Dermis microvascular lymphatic vessel endothelial cell (primary cell): ENCODE measurements at regions not wholly inside any gene's neighbourhood (a gene's known extent, or its start where the extent isn't known, plus 50 kb on each side); places are given as distances from the start of the nearest gene placed in this dataset.
A peak's percentile ranks its signal among the peaks of the same experiment; 100 is the strongest.

Source experiments
- DNase-seq, 2 donors: peaks; one replicate each; pipeline versions ENCODE4 v3.0.0 to v3.0.0-alpha.2; 2010; ENCODE audit warnings: low read depth in 2 of 2

GRCh38 chr1:226461087-226461486 is 53.2 kb upstream of the PARP1 start:
- DNase-seq: no peak

GRCh38 chr1:226463925-226464586 is 56.2 kb upstream of the PARP1 start:
- DNase-seq: no peak

- DNase-seq: peak; percentile 10 to 25
Observed at GRCh38 chr1:226464587-226464971, 56.7 kb upstream of the PARP1 start.

GRCh38 chr1:226466296-226466695 is 58.4 kb upstream of the PARP1 start:
- no peak for DNase-seq

- DNase-seq: no peak
Observed at GRCh38 chr1:226467443-226467842, 59.5 kb upstream of the PARP1 start.

GRCh38 chr1:226470921-226471866 is 63.3 kb upstream of the PARP1 start:
- no peak for DNase-seq

GRCh38 chr1:226473325-226473724 is 65.4 kb upstream of the PARP1 start:
- DNase-seq: no peak

GRCh38 chr1:226474041-226474440 is 66.1 kb upstream of the PARP1 start:
- no peak for DNase-seq

GRCh38 chr1:226474443-226475141 is 66.7 kb upstream of the PARP1 start:
- DNase-seq: no peak

GRCh38 chr1:226475142-226475511 is 67.2 kb upstream of the PARP1 start:
- DNase-seq: no peak

- no peak for DNase-seq
Observed at GRCh38 chr1:226476066-226476465, 68.2 kb upstream of the PARP1 start.

GRCh38 chr1:226476648-226477319 is 68.9 kb upstream of the PARP1 start:
- no peak for DNase-seq

- no peak for DNase-seq
Observed at GRCh38 chr1:226479474-226479873, 69.1 kb upstream of the STUM start.

GRCh38 chr1:226480461-226480860 is 68.1 kb upstream of the STUM start:
- no peak for DNase-seq

- DNase-seq: no peak
Observed at GRCh38 chr1:226481133-226481532, 67.4 kb upstream of the STUM start.

- no peak for DNase-seq
Observed at GRCh38 chr1:226482196-226482595, 66.4 kb upstream of the STUM start.

GRCh38 chr1:226482975-226483700 is 65.4 kb upstream of the STUM start:
- DNase-seq: no peak

GRCh38 chr1:226485192-226485591 is 63.4 kb upstream of the STUM start:
- no peak for DNase-seq

- no peak for DNase-seq
Observed at GRCh38 chr1:226486161-226486560, 62.4 kb upstream of the STUM start.

GRCh38 chr1:226487921-226488320 is 60.6 kb upstream of the STUM start:
- DNase-seq: no peak
